DMS53 treated with DMSO at 0.1 percent for 48 hours (cell line): ENCODE measurements at regions not wholly inside any gene's neighbourhood (a gene's known extent, or its start where the extent isn't known, plus 50 kb on each side); places are given as distances from the start of the nearest gene placed in this dataset.
A peak's percentile ranks its signal among the peaks of the same experiment; 100 is the strongest.
"Not testable (repeated sequence)": the region's sequence is repeated elsewhere in the genome, so short reads cannot be mapped to it uniquely, and the experiment has no call there.

Experiments used
- DNase-seq: peaks from one replicate; lab custom pipeline; 2025; ENCODE audit not compliant: unreplicated experiment; lab: John Stamatoyannopoulos, UW

- not testable (repeated sequence) for DNase-seq
Observed at GRCh38 chr4:72884225-72884624, 185.3 kb downstream of the COX18 start.

- DNase-seq = no peak
Observed at GRCh38 chr4:72876946-72877345, 192.6 kb downstream of the COX18 start.

GRCh38 chr4:72875545-72875944 lies 194.0 kb downstream of the COX18 start:
- no peak for DNase-seq

- no peak for DNase-seq
Observed at GRCh38 chr4:72875138-72875537, 194.4 kb downstream of the COX18 start.

GRCh38 chr4:72864898-72865297 lies 204.6 kb downstream of the COX18 start:
- no peak for DNase-seq

- DNase-seq = not testable (repeated sequence)
Observed at GRCh38 chr4:72864277-72864676, 205.2 kb downstream of the COX18 start.

GRCh38 chr4:72860766-72861165 lies 208.8 kb downstream of the COX18 start:
- DNase-seq = no peak

- no peak for DNase-seq
Observed at GRCh38 chr4:72858328-72858727, 211.2 kb downstream of the COX18 start.

GRCh38 chr4:72857787-72858186 lies 211.7 kb downstream of the COX18 start:
- no peak for DNase-seq

- DNase-seq = no peak
Observed at GRCh38 chr4:72857216-72857615, 212.3 kb downstream of the COX18 start.

GRCh38 chr4:72846280-72847111 lies 223.0 kb downstream of the COX18 start:
- peak; percentile 23 for DNase-seq

- DNase-seq = no peak
Observed at GRCh38 chr4:72843466-72843865, 226.1 kb downstream of the COX18 start.

- no peak for DNase-seq
Observed at GRCh38 chr4:72842323-72842722, 227.2 kb downstream of the COX18 start.

GRCh38 chr4:72840166-72840565 lies 229.3 kb downstream of the COX18 start:
- not testable (repeated sequence) for DNase-seq

GRCh38 chr4:72828864-72829263 lies 240.7 kb downstream of the COX18 start:
- DNase-seq = no peak

- DNase-seq = no peak
Observed at GRCh38 chr4:72827968-72828367, 241.5 kb downstream of the COX18 start.

- no peak for DNase-seq
Observed at GRCh38 chr4:72820107-72820506, 249.4 kb downstream of the COX18 start.

GRCh38 chr4:72817012-72817411 lies 248.0 kb upstream of the ADAMTS3 start:
- no peak for DNase-seq

- no peak for DNase-seq
Observed at GRCh38 chr4:72814241-72814640, 245.2 kb upstream of the ADAMTS3 start.

GRCh38 chr4:72809208-72809607 lies 240.2 kb upstream of the ADAMTS3 start:
- no peak for DNase-seq

- no peak for DNase-seq
Observed at GRCh38 chr4:72805284-72805683, 236.3 kb upstream of the ADAMTS3 start.

- no peak for DNase-seq
Observed at GRCh38 chr4:72797486-72797885, 228.5 kb upstream of the ADAMTS3 start.

GRCh38 chr4:72791054-72791453 lies 222.0 kb upstream of the ADAMTS3 start:
- DNase-seq = no peak
